ENCODE measurements at regions not wholly inside any gene's neighbourhood (a gene's known extent, or its start where the extent isn't known, plus 50 kb on each side); places are given as distances from the start of the nearest gene placed in this dataset.

DNA sequence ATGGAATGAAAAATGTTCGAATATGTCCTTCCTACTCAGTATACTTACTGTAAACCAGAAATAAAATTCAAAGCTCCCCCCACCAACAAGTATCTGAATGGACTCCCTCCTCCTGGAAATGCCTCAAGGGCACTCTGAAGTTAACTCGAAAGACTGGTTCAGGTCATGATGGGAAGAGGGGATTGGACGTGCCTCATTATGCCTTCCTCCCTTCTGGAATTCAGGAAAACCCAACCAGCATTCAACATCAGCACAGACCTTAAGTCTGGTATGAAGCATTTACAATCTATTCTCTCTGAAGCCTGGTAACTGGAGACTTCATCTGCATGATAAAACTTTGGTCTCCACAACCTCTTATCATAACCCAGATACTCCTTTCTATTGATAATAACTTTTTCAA, 428.3 kb upstream of the RAG2 start:
- TF ChIP-seq, protein P1, sequence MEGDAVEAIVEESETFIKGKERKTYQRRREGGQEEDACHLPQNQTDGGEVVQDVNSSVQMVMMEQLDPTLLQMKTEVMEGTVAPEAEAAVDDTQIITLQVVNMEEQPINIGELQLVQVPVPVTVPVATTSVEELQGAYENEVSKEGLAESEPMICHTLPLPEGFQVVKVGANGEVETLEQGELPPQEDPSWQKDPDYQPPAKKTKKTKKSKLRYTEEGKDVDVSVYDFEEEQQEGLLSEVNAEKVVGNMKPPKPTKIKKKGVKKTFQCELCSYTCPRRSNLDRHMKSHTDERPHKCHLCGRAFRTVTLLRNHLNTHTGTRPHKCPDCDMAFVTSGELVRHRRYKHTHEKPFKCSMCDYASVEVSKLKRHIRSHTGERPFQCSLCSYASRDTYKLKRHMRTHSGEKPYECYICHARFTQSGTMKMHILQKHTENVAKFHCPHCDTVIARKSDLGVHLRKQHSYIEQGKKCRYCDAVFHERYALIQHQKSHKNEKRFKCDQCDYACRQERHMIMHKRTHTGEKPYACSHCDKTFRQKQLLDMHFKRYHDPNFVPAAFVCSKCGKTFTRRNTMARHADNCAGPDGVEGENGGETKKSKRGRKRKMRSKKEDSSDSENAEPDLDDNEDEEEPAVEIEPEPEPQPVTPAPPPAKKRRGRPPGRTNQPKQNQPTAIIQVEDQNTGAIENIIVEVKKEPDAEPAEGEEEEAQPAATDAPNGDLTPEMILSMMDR (IDR thresholded peaks at IDR 0.05): no peak
- no peak for TF ChIP-seq POLR2A (IDR thresholded peaks at IDR 0.05)
